ENCODE measurements at regions not wholly inside any gene's neighbourhood (a gene's known extent, or its start where the extent isn't known, plus 50 kb on each side); places are given as distances from the start of the nearest gene placed in this dataset.

GRCh38 chr2:9740382-9741073 lies 102.7 kb upstream of the TAF1B start:
- no peak for DNase-seq (ENCODE audit: extremely low spot score)
- ChIA-PET CTCF (interaction anchor here (1.1 kb wide), 1 partner anchor 10 kb away, joined by 4 read pairs; no protein-coding TSS in a partner anchor), POLR2A (interaction anchor here (0.7 kb wide), 1 partner anchor 43 kb away, joined by 6 read pairs; no protein-coding TSS in a partner anchor)
- TF ChIP-seq, protein P1, sequence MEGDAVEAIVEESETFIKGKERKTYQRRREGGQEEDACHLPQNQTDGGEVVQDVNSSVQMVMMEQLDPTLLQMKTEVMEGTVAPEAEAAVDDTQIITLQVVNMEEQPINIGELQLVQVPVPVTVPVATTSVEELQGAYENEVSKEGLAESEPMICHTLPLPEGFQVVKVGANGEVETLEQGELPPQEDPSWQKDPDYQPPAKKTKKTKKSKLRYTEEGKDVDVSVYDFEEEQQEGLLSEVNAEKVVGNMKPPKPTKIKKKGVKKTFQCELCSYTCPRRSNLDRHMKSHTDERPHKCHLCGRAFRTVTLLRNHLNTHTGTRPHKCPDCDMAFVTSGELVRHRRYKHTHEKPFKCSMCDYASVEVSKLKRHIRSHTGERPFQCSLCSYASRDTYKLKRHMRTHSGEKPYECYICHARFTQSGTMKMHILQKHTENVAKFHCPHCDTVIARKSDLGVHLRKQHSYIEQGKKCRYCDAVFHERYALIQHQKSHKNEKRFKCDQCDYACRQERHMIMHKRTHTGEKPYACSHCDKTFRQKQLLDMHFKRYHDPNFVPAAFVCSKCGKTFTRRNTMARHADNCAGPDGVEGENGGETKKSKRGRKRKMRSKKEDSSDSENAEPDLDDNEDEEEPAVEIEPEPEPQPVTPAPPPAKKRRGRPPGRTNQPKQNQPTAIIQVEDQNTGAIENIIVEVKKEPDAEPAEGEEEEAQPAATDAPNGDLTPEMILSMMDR (IDR thresholded peaks at IDR 0.05; ENCODE audit: control extremely low read depth, extremely low read depth, low read depth, missing control alignments): no peak

DNA sequence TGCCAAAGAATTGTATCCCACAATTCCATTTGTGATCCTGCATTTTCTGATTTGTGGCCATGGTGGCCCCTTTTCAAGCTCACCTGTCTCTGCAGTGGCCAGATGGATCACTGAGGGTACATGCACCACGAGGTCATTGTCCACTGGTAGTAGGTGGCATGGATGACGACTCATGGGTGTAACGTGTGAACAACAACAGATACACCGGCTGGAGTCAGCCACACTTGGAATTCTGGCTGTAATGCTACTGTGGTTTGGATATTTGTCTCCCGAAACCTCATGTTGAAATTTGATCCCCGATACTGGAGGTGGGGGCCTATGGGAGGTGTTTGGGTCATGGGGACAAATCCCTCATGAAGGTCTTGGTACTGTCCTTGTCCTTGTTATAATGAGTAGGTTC lies 102.2 kb upstream of the TAF1B start:
- POLR2A ChIA-PET: no interaction called here
- CTCF ChIA-PET: no interaction called here
- TF ChIP-seq, protein P1 (IDR thresholded peaks at IDR 0.05; ENCODE audit: control extremely low read depth, extremely low read depth, low read depth, missing control alignments): no peak
- DNase-seq (ENCODE audit: extremely low spot score): no peak

DNA sequence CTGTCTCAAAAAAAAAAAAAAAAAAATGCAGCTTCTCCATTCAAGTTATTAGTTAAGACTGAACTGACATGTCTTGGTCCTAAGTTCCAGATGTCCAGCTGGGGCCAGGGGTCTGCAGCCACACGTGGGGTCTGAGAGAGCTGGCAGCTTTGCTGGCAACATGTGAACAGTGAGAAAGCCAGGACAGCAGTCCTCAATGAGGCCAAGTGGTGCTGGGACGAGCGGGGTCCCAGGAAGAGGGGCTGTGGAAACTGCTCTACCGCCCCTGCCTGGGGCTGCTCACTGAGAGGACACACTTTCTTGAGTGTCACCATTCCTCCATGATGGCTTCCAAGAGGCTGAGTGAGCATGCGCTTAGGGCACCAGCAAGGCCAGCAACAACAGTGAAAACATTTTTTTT lies 100.7 kb upstream of the TAF1B start:
- POLR2A ChIA-PET: no interaction called here
- TF ChIP-seq, protein P1 (IDR thresholded peaks at IDR 0.05; ENCODE audit: control extremely low read depth, extremely low read depth, low read depth, missing control alignments): no peak
- DNase-seq (ENCODE audit: extremely low spot score): no peak
- CTCF ChIA-PET: interaction anchor here (1.1 kb wide), 1 partner anchor 10 kb away, joined by 3 read pairs; no protein-coding TSS in a partner anchor

DNA sequence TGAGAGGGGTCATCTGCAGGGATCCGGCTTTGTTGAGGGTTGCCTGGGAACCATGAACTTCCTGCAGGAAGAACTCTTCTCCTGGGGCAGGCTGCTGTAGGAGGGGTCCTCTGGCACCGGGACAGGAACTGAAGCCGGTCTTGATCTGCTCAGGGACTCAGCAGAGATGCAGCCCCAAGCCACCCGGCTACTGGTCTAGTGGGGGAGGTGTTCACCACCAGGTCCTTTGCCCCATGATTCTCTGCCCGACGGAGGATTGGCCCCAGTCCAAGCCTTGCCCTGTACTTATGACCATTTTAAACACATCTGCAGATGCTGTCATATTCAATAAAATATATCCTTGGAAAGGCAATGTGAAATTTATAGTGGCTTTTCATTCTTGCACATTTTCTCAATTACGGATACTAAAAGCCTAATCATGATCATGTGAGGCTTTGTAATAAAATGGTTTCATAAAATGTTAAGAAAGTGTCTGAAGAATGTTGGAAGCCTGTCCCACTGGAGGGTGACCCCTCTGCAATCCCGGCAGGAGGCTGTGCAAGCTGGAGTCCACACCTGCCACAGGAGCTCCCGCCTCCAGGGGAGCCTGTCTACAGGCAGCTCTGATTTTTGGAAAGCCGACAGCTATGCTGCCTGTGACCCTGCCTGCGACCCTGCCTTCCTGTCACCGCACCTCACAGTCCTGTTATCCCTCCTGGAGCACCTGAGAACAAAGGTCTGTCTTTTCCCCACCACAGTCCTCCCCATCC lies 98.8 kb upstream of the TAF1B start:
- TF ChIP-seq, protein P1 (IDR thresholded peaks at IDR 0.05; ENCODE audit: control extremely low read depth, extremely low read depth, low read depth, missing control alignments): no peak
- ChIA-PET CTCF (interaction anchor here (1.1 to 1.5 kb wide), 2 partner anchors 20 to 55 kb away, joined by 3 to 4 read pairs; no protein-coding TSS in a partner anchor), POLR2A (no interaction called here)
- DNase-seq (ENCODE audit: extremely low spot score): no peak

- POLR2A ChIA-PET: no interaction called here
- no peak for DNase-seq (ENCODE audit: extremely low spot score)
- TF ChIP-seq, protein P1 (IDR thresholded peaks at IDR 0.05; ENCODE audit: control extremely low read depth, extremely low read depth, low read depth, missing control alignments): no peak
- CTCF ChIA-PET: interaction anchor here (1.4 to 1.5 kb wide), 2 partner anchors 11 to 20 kb away, joined by 3 read pairs; no protein-coding TSS in a partner anchor
These were observed 97.9 kb upstream of the TAF1B start for GRCh38 chr2:9745153-9745899.

DNA sequence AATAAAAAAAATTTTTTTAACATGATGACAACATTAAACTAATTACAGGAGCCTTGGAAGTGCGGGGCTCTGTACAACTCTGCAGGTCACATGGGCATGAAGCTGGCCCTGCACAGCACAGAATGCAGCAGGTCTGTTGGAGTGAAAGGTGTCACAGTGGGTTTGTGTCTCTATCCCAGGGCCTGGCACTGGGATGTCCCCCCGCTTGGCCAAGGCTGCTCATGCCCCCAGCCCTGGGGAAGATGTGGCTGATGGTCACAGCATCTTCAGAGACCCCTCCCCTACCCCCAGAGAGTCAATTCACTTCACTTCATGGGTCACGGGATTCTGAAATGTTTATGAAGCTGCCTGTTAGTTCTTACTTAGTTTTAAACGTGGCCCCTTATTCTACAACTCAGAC lies 95.9 kb upstream of the TAF1B start:
- ChIA-PET POLR2A (no interaction called here), CTCF (interaction anchor here (1.0 to 3.2 kb wide), 5 partner anchors 9 to 52 kb away, joined by 3 to 18 read pairs (median 4); no protein-coding TSS in a partner anchor)
- DNase-seq (ENCODE audit: extremely low spot score): no peak
- TF ChIP-seq, protein P1 (IDR thresholded peaks at IDR 0.05; ENCODE audit: control extremely low read depth, extremely low read depth, low read depth, missing control alignments): no peak
